H1 (cell line): ENCODE measurements at regions not wholly inside any gene's neighbourhood (a gene's known extent, or its start where the extent isn't known, plus 50 kb on each side); places are given as distances from the start of the nearest gene placed in this dataset.

Experiments
- CTCF ChIA-PET: fragments of 300-600 bp; sonication (Branson Sonifier 250); formaldehyde crosslinking; loops from one replicate; lab custom pipeline; 2021; ENCODE audit not compliant: partially characterized antibody; lab: Charles Lee
- POLR2A ChIA-PET: fragments of 300-600 bp; sonication (Branson Sonifier 250); formaldehyde crosslinking; loops from one replicate; lab custom pipeline; 2021; ENCODE audit warnings: inconsistent platforms; ENCODE audit not compliant: partially characterized antibody; lab: Charles Lee
- DNase-seq, 2 experiments: peaks; one replicate each; pipeline versions ENCODE4 v3.0.0 to v3.0.0-alpha.2; 2010 to 2022; ENCODE audit warnings: low spot score in 2 of 2, low read depth in 1 of 2, mixed read lengths in 1 of 2
- FAIRE-seq: peaks from 2 replicates; lab custom pipeline; 2011; peaks lifted over from hg19 to GRCh38; lab: Jason Lieb, UNC
- H2AFZ ChIP-seq: 2 replicates; pipeline ENCODE4 v1.8.1; 2012; ENCODE audit warnings: low read length, inconsistent platforms
- H2AK5ac ChIP-seq: 2 replicates; pipeline ENCODE4 v1.6.1; 2013; ENCODE audit warnings: low read depth, low read length
- H2BK120ac ChIP-seq: replicated peaks from 2 replicates; pipeline ENCODE3; 2013; ENCODE audit warnings: low read depth, low read length, inconsistent platforms
- H2BK12ac ChIP-seq: 2 replicates; pipeline ENCODE4 v1.6.1; 2013; ENCODE audit warnings: low read depth, low read length
- H2BK15ac ChIP-seq: 2 replicates; pipeline ENCODE4 v1.6.1; 2013; ENCODE audit warnings: low read length
- H2BK20ac ChIP-seq: 2 replicates; pipeline ENCODE4 v1.6.1; 2013; ENCODE audit warnings: low read length
- H2BK5ac ChIP-seq: 2 replicates; pipeline ENCODE4 v1.6.1; 2013; ENCODE audit warnings: low read depth, low read length
- H3K14ac ChIP-seq: 2 replicates; pipeline ENCODE4 v1.6.1; 2013; ENCODE audit warnings: inconsistent platforms; ENCODE audit not compliant: insufficient read length
- H3K18ac ChIP-seq: 2 replicates; pipeline ENCODE4 v1.6.1; 2013; ENCODE audit warnings: low read length; ENCODE audit errors: extremely low read depth
- H3K23ac ChIP-seq: 2 replicates; pipeline ENCODE4 v1.6.1; 2013; ENCODE audit warnings: inconsistent platforms; ENCODE audit not compliant: insufficient read length
- H3K23me2 ChIP-seq: 2 replicates; pipeline ENCODE4 v1.6.1; 2013; ENCODE audit warnings: low read depth, low read length
- H3K27ac ChIP-seq: 2 replicates; pipeline ENCODE4 v1.6.1; 2011; ENCODE audit warnings: low read depth, low read length, inconsistent platforms
- H3K27me3 ChIP-seq, 4 experiments: replicated peaks in 1 of 4; 1 replicate in 1 of 4; 2 replicates in 3 of 4; pipeline versions ENCODE4 v1.6.1 to v1.8.1; 2011 to 2013; ENCODE audit warnings: low read length in 3 of 4, mild to moderate bottlenecking in 3 of 4, inconsistent platforms in 2 of 4, mixed read lengths in 2 of 4, moderate library complexity in 1 of 4; ENCODE audit not compliant: control insufficient read depth in 3 of 4, insufficient read depth in 3 of 4; ENCODE audit errors: extremely low read depth in 1 of 4
- H3K36me3 ChIP-seq, 4 experiments: 2 replicates each; pipeline versions ENCODE4 v1.6.1 to v1.8.1; 2011 to 2013; ENCODE audit warnings: mild to moderate bottlenecking in 4 of 4, low read length in 3 of 4, moderate library complexity in 2 of 4, control low read depth in 1 of 4, inconsistent platforms in 1 of 4; ENCODE audit not compliant: insufficient read depth in 4 of 4, control insufficient read depth in 2 of 4
- H3K4ac ChIP-seq: replicated peaks from 2 replicates; pipeline ENCODE3; 2013; ENCODE audit warnings: low read length, low read depth, mixed read lengths, inconsistent platforms; ENCODE audit not compliant: insufficient read length
- H3K4me1 ChIP-seq, 4 experiments: replicated peaks in 1 of 4; 1 replicate in 1 of 4; 2 replicates in 3 of 4; pipeline versions ENCODE4 v1.6.1 to v1.8.1; 2011 to 2013; ENCODE audit warnings: low read length in 3 of 4, inconsistent platforms in 2 of 4, mixed read lengths in 1 of 4; ENCODE audit not compliant: insufficient read depth in 4 of 4, control insufficient read depth in 3 of 4
- H3K4me2 ChIP-seq, 2 experiments: 2 replicates each; pipeline versions ENCODE4 v1.6.1 to v1.8.1; 2011 to 2013; ENCODE audit warnings: low read depth in 2 of 2, low read length in 2 of 2, control low read depth in 1 of 2, inconsistent platforms in 1 of 2, mild to moderate bottlenecking in 1 of 2; ENCODE audit not compliant: insufficient read depth in 1 of 2
- H3K4me3 ChIP-seq, 4 experiments: fragments of 200-600, 300-600 bp in 1 of 4; sonication (generic), shearing (Covaris generic), sonication (Bioruptor Twin) in 1 of 4; 2 replicates each; pipeline versions ENCODE4 v1.5.1 to v1.8.1; 2011 to 2016; ENCODE audit warnings: low read length in 4 of 4, low read depth in 3 of 4, control low read depth in 2 of 4, inconsistent platforms in 2 of 4, mild to moderate bottlenecking in 2 of 4, mixed read lengths in 1 of 4, moderate library complexity in 1 of 4; ENCODE audit not compliant: insufficient read depth in 2 of 4; ENCODE audit errors: extremely low read depth in 1 of 4
- H3K56ac ChIP-seq: replicated peaks from 2 replicates; pipeline ENCODE3; 2013; ENCODE audit warnings: low read depth, mild to moderate bottlenecking, mixed read lengths, low read length, inconsistent platforms; ENCODE audit not compliant: insufficient read length
- H3K79me1 ChIP-seq: 2 replicates; pipeline ENCODE4 v1.6.1; 2013; ENCODE audit warnings: low read depth, low read length, control low read depth
- H3K79me2 ChIP-seq, 2 experiments: 2 replicates each; pipeline versions ENCODE4 v1.6.1 to v1.8.1; 2012 to 2013; ENCODE audit warnings: low read length in 2 of 2, mild to moderate bottlenecking in 2 of 2, inconsistent platforms in 1 of 2; ENCODE audit not compliant: insufficient read depth in 2 of 2, control insufficient read depth in 1 of 2
- H3K9ac ChIP-seq, 4 experiments: replicated peaks in 1 of 4; 1 replicate in 1 of 4; 2 replicates in 3 of 4; pipeline versions ENCODE4 v1.6.1 to v1.8.1; 2011 to 2013; ENCODE audit warnings: low read depth in 3 of 4, low read length in 3 of 4, control low read depth in 2 of 4, mild to moderate bottlenecking in 2 of 4, moderate library complexity in 2 of 4, inconsistent platforms in 1 of 4; ENCODE audit errors: extremely low read depth in 1 of 4
- H3K9me3 ChIP-seq, 2 experiments: 2 replicates each; pipeline versions ENCODE4 v1.6.1 to v1.8.1; 2012 to 2013; ENCODE audit warnings: mild to moderate bottlenecking in 2 of 2, moderate library complexity in 2 of 2, control low read depth in 1 of 2, inconsistent platforms in 1 of 2, low read depth in 1 of 2, low read length in 1 of 2, mixed read lengths in 1 of 2; ENCODE audit not compliant: insufficient read depth in 2 of 2
- H4K20me1 ChIP-seq, 2 experiments: replicated peaks in 1 of 2; 2 replicates each; pipeline versions ENCODE3 to v1.8.1; 2011 to 2013; ENCODE audit warnings: inconsistent platforms in 2 of 2, low read length in 2 of 2, mild to moderate bottlenecking in 1 of 2; ENCODE audit not compliant: insufficient read depth in 2 of 2, control insufficient read depth in 1 of 2
- H4K5ac ChIP-seq: 2 replicates; pipeline ENCODE4 v1.6.1; 2013; ENCODE audit warnings: low read length, low read depth, mixed read lengths, inconsistent platforms; ENCODE audit not compliant: insufficient read length
- H4K8ac ChIP-seq: 2 replicates; pipeline ENCODE4 v1.8.0; 2013; ENCODE audit warnings: mild to moderate bottlenecking, moderate library complexity, low read length, inconsistent platforms; ENCODE audit not compliant: insufficient read depth; ENCODE audit errors: extremely low read depth
- H4K91ac ChIP-seq: replicated peaks from 2 replicates; pipeline ENCODE3; 2013; ENCODE audit warnings: low read length, mixed read lengths, inconsistent platforms; ENCODE audit not compliant: insufficient read length
- CEBPB ChIP-seq: IDR thresholded peaks from 2 replicates; pipeline ENCODE4 v1.6.1; 2012; ENCODE audit warnings: low read depth, low read length
- CHD1 ChIP-seq: IDR thresholded peaks from 2 replicates; pipeline ENCODE4 v1.6.1; 2012; ENCODE audit warnings: low read depth, low read length, improper control_type of control experiment
- CHD2 ChIP-seq: IDR thresholded peaks from 2 replicates; pipeline ENCODE4 v1.6.1; 2012; ENCODE audit warnings: low read length, improper control_type of control experiment
- EZH2 ChIP-seq: fragments of 200-600 bp; sonication (generic); IDR thresholded peaks from 2 replicates; pipeline ENCODE4 v1.7.1; 2012; ENCODE audit warnings: low read depth, mild to moderate bottlenecking, moderate library complexity, low read length, inconsistent platforms; ENCODE audit not compliant: severe bottlenecking
- ZNF274 ChIP-seq: IDR thresholded peaks from 2 replicates; pipeline ENCODE4 v1.7.0; 2012; ENCODE audit warnings: low read length, borderline replicate concordance; ENCODE audit errors: extremely low read depth
- WGBS, 2 experiments: shearing (Covaris generic) in 1 of 2; methylation state at CpG; one replicate each; pipeline versions ENCODE4 v1.1.6 to v1.1.7; 2013 to 2015; ENCODE audit warnings: low lambda C conversion rate in 2 of 2, mixed read lengths in 2 of 2, inconsistent platforms in 1 of 2, low coverage in 1 of 2, missing lambda C conversion rate in 1 of 2; ENCODE audit not compliant: insufficient replicate concordance in 2 of 2, insufficient coverage in 1 of 2, insufficient read length in 1 of 2; ENCODE audit errors: extremely low coverage in 1 of 2, missing lambda C conversion rate in 1 of 2; 5-methylcytosine and 5-hydroxymethylcytosine counted together

GRCh38 chr4:107490116-107490515 is 229.9 kb downstream of the PAPSS1 start:
- no peak overlapping the region for H4K91ac ChIP-seq
- H4K5ac ChIP-seq: no peak overlapping the region
- H4K8ac ChIP-seq: no peak overlapping the region
- H3K23ac ChIP-seq: no peak overlapping the region
- no peaks in the 10 kb centered on the region for H3K23me2 ChIP-seq
- H2AFZ ChIP-seq: no peak overlapping the region
- H2BK5ac ChIP-seq: no peak overlapping the region
- no peak overlapping the region for H2AK5ac ChIP-seq
- CTCF ChIA-PET: no interaction called here
- no peak overlapping the region for H3K4me3 ChIP-seq
- no peaks in the 10 kb centered on the region for H3K27me3 ChIP-seq
- WGBS, 2 experiments: 100% methylated on average over 2 of the region's 2 CpGs; no CpG with 5 or more reads in 1 of the 2 experiments
- H3K4me1 ChIP-seq: no peaks in the 10 kb centered on the region
- no peaks in the 10 kb centered on the region for H3K79me2 ChIP-seq
- no peak overlapping the region for H3K4me2 ChIP-seq
- FAIRE-seq (no peak), DNase-seq (no peak)
- H2BK20ac ChIP-seq: no peak overlapping the region
- H3K36me3 ChIP-seq: no peaks in the 10 kb centered on the region
- H3K18ac ChIP-seq: no peak overlapping the region
- no peak overlapping the region for H2BK15ac ChIP-seq
- POLR2A ChIA-PET: no interaction called here
- no peaks in the 10 kb centered on the region for H3K79me1 ChIP-seq
- no peak overlapping the region for H3K27ac ChIP-seq
- H3K9ac ChIP-seq: no peak overlapping the region
- no peak overlapping the region for H2BK12ac ChIP-seq
- H3K14ac ChIP-seq: no peak overlapping the region
- no peak overlapping the region for H3K56ac ChIP-seq
- no peak overlapping the region for H3K4ac ChIP-seq
- no peak for TF ChIP-seq CEBPB
- TF ChIP-seq EZH2: no peak
- no peak for TF ChIP-seq CHD2
- no peak for TF ChIP-seq ZNF274
- no peak for TF ChIP-seq CHD1
- no peaks in the 10 kb centered on the region for H4K20me1 ChIP-seq
- H3K9me3 ChIP-seq: no peaks in the 10 kb centered on the region
- no peak overlapping the region for H2BK120ac ChIP-seq
